HL-60 (cell line): ENCODE measurements at regions not wholly inside any gene's neighbourhood (a gene's known extent, or its start where the extent isn't known, plus 50 kb on each side); places are given as distances from the start of the nearest gene placed in this dataset.

Experiments used
- DNase-seq, 2 experiments: peaks; one replicate each; pipeline ENCODE4 v3.0.0-alpha.2; 2010 to 2020; ENCODE audit warnings: low read depth in 1 of 2, low spot score in 1 of 2
- H3K27ac ChIP-seq: fragments of 250-450 bp; sonication (Bioruptor Pico); replicated peaks from 2 replicates; pipeline ENCODE4 v1.5.1; 2020; ENCODE audit warnings: mild to moderate bottlenecking, moderate library complexity
- H3K27me3 ChIP-seq: fragments of 250-450 bp; sonication (Bioruptor Pico); 2 replicates; pipeline ENCODE4 v1.5.1; 2021; ENCODE audit warnings: mild to moderate bottlenecking, moderate library complexity; ENCODE audit not compliant: insufficient read depth, poor library complexity, severe bottlenecking
- H3K4me3 ChIP-seq: replicated peaks from 2 replicates; pipeline ENCODE4 v1.5.1; 2011; ENCODE audit warnings: mild to moderate bottlenecking, control low read depth, low read length; ENCODE audit not compliant: insufficient read depth
- GABPA ChIP-seq: IDR thresholded peaks from 2 replicates; pipeline ENCODE4 v1.6.1; 2012; ENCODE audit warnings: low read depth
- POLR2AphosphoS5 ChIP-seq: IDR thresholded peaks from 2 replicates; pipeline ENCODE4 v1.6.1; 2012; ENCODE audit warnings: low read depth
- SPI1 ChIP-seq: IDR thresholded peaks from 2 replicates; pipeline ENCODE4 v1.6.1; 2012; ENCODE audit warnings: low read depth, mild to moderate bottlenecking, borderline replicate concordance
- TF ChIP-seq, protein P1 (sequence below): IDR thresholded peaks from 2 replicates; pipeline ENCODE4 v1.6.1; 2012; ENCODE audit warnings: low read depth; ENCODE audit not compliant: insufficient replicate concordance
- TF ChIP-seq, protein P2 (sequence below): IDR thresholded peaks from one replicate; pipeline ENCODE4 v1.5.1; 2011; ENCODE audit warnings: low read length, control low read depth, inconsistent platforms; ENCODE audit not compliant: insufficient read depth

DNA sequence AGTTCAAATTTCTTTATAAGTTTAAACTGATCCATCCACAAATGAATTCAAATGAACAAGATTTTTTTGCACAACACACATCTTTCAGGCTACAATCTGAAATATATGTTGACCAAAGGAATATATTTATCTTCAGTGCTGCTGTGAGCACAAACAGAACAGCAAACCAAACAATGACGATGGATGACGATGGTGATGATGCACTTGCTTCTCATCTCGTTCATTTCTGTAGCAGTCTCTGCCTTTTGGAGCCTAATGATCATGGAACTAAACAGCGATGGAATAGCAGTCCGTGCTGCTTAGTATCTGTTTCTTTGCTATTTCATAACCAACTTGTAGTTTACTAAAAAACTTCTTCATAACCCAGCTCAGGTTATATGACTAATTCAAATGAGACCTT lies 220.7 kb upstream of the BLID start:
- TF ChIP-seq, protein P1, sequence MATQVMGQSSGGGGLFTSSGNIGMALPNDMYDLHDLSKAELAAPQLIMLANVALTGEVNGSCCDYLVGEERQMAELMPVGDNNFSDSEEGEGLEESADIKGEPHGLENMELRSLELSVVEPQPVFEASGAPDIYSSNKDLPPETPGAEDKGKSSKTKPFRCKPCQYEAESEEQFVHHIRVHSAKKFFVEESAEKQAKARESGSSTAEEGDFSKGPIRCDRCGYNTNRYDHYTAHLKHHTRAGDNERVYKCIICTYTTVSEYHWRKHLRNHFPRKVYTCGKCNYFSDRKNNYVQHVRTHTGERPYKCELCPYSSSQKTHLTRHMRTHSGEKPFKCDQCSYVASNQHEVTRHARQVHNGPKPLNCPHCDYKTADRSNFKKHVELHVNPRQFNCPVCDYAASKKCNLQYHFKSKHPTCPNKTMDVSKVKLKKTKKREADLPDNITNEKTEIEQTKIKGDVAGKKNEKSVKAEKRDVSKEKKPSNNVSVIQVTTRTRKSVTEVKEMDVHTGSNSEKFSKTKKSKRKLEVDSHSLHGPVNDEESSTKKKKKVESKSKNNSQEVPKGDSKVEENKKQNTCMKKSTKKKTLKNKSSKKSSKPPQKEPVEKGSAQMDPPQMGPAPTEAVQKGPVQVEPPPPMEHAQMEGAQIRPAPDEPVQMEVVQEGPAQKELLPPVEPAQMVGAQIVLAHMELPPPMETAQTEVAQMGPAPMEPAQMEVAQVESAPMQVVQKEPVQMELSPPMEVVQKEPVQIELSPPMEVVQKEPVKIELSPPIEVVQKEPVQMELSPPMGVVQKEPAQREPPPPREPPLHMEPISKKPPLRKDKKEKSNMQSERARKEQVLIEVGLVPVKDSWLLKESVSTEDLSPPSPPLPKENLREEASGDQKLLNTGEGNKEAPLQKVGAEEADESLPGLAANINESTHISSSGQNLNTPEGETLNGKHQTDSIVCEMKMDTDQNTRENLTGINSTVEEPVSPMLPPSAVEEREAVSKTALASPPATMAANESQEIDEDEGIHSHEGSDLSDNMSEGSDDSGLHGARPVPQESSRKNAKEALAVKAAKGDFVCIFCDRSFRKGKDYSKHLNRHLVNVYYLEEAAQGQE: no peak
- TF ChIP-seq, protein P2, sequence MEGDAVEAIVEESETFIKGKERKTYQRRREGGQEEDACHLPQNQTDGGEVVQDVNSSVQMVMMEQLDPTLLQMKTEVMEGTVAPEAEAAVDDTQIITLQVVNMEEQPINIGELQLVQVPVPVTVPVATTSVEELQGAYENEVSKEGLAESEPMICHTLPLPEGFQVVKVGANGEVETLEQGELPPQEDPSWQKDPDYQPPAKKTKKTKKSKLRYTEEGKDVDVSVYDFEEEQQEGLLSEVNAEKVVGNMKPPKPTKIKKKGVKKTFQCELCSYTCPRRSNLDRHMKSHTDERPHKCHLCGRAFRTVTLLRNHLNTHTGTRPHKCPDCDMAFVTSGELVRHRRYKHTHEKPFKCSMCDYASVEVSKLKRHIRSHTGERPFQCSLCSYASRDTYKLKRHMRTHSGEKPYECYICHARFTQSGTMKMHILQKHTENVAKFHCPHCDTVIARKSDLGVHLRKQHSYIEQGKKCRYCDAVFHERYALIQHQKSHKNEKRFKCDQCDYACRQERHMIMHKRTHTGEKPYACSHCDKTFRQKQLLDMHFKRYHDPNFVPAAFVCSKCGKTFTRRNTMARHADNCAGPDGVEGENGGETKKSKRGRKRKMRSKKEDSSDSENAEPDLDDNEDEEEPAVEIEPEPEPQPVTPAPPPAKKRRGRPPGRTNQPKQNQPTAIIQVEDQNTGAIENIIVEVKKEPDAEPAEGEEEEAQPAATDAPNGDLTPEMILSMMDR: no peak
- TF ChIP-seq SPI1 (no peak), GABPA (no peak), POLR2AphosphoS5 (no peak)
- DNase-seq: no peak
- H3K27me3 ChIP-seq: no peaks in the 10 kb centered on the region
- H3K27ac ChIP-seq: peak overlapping the region; percentile 73
- H3K4me3 ChIP-seq: no peak overlapping the region

DNA sequence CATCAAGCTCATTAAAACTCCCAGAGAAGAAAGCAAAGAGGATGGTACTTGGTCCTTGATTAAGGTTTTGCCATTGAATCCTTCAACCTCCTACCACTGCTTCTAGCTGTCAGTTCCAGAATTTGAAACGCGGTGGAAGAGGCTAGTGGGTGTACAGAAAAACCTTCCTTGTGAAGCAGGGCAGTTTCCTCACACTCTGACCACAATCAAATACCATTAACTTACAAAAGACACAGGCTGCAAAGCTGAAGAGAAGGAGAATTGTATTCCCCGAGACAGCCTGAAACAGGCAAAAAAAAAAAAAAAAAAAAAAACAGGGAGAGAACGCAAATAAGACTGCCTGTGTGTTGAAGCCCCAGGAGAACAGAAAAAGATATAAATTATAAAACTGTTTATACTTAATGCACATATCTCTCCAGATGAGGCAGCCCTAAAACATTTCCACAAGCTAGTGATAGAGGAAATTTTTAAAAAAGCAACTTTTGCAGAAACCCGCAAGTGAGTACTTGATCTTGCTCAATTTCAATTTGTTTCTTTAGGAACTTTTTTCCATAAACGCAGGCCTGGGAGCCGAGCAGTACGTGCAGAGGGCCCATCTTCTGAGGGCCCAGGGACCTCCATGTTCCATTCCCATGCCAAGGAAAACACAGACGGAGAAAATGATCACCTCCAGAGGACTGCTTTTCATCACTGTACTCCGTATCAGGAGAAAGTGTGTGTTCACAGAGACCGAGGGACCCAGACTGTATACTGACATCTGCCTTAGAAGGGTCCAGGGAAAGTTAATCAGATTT lies 218.7 kb upstream of the BLID start:
- no peaks in the 10 kb centered on the region for H3K27me3 ChIP-seq
- TF ChIP-seq, protein P2: no peak
- TF ChIP-seq POLR2AphosphoS5 (no peak), GABPA (no peak), SPI1 (no peak)
- TF ChIP-seq, protein P1: no peak
- no peak overlapping the region for H3K4me3 ChIP-seq
- peak overlapping the region; percentile 73 for H3K27ac ChIP-seq
- DNase-seq: peak; percentile 18 to 79

DNA sequence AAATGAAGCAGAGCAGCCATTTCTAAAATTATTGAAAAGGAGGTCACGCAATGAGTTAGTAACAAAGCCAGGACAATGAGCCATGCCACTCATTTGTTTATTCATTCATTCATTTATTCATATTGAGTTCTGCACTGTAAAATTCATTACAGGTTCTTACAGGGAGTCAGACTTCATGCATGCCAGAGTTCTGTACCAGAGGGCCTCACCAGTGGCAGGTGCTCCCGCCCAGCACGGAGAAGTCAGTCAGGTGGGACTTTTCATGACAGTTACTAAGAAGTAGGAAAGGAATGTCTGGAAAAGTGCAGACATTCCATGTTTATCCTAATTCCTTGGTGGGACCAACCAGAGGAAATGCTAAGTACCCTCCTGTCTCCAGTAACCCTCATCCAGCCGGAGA lies 217.5 kb upstream of the BLID start:
- no peak for TF ChIP-seq POLR2AphosphoS5
- TF ChIP-seq, protein P2: no peak
- TF ChIP-seq, protein P1: no peak
- TF ChIP-seq SPI1: no peak
- TF ChIP-seq GABPA: no peak
- Histone ChIP-seq H3K27ac (no peak overlapping the region), H3K27me3 (no peaks in the 10 kb centered on the region), H3K4me3 (no peak overlapping the region)
- DNase-seq: no peak
